SU-DHL-6 (cell line): ENCODE measurements at regions not wholly inside any gene's neighbourhood (a gene's known extent, or its start where the extent isn't known, plus 50 kb on each side); places are given as distances from the start of the nearest gene placed in this dataset.

Experiments used
- CTCF ChIP-seq: fragments of 200-600 bp; sonication (generic); IDR thresholded peaks from one replicate; pipeline ENCODE4 v1.5.1; 2017; ENCODE audit warnings: antibody characterized with exemption, mild to moderate bottlenecking, low read length, moderate library complexity; ENCODE audit not compliant: insufficient read depth, poor library complexity, severe bottlenecking
- EZH2phosphoT487 ChIP-seq: fragments of 200-600 bp; sonication (generic), shearing (Covaris generic); conservative IDR thresholded peaks from 2 replicates; pipeline ENCODE4 v1.6.1; 2018; ENCODE audit warnings: mild to moderate bottlenecking, antibody characterized with exemption, low read length, moderate library complexity, mixed read lengths

GRCh38 chr2:12180031-12180430, 433.6 kb downstream of the LPIN1 start:
- TF ChIP-seq CTCF (no peak), EZH2phosphoT487 (no peak)
